ENCODE measurements at regions not wholly inside any gene's neighbourhood (a gene's known extent, or its start where the extent isn't known, plus 50 kb on each side); places are given as distances from the start of the nearest gene placed in this dataset.

DNA sequence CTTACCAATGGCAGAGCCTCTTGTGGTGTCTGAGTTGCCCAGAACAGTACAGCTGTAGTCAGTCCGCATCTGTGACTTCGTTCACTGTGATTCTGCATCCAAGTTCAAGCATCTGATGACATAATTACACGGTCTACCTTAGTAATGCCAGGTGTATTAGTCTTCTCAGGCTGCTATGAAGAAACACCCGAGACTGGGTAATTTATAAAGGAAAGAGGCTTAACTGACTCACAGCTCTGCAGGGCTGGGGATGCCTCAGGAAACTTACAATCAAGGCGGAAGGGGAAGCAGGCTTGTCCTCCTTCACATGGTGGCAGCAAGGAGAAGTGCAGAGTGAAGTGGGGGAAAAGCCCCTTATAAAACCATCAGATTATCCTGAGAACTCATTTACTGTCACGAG, 163.9 kb upstream of the SULF2 start:
- TF ChIP-seq, protein P1, sequence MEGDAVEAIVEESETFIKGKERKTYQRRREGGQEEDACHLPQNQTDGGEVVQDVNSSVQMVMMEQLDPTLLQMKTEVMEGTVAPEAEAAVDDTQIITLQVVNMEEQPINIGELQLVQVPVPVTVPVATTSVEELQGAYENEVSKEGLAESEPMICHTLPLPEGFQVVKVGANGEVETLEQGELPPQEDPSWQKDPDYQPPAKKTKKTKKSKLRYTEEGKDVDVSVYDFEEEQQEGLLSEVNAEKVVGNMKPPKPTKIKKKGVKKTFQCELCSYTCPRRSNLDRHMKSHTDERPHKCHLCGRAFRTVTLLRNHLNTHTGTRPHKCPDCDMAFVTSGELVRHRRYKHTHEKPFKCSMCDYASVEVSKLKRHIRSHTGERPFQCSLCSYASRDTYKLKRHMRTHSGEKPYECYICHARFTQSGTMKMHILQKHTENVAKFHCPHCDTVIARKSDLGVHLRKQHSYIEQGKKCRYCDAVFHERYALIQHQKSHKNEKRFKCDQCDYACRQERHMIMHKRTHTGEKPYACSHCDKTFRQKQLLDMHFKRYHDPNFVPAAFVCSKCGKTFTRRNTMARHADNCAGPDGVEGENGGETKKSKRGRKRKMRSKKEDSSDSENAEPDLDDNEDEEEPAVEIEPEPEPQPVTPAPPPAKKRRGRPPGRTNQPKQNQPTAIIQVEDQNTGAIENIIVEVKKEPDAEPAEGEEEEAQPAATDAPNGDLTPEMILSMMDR (IDR thresholded peaks at IDR 0.05) = no peak
- TF ChIP-seq POLR2A (IDR thresholded peaks at IDR 0.05) = no peak
